KMS-11 (cell line): ENCODE measurements at regions not wholly inside any gene's neighbourhood (a gene's known extent, or its start where the extent isn't known, plus 50 kb on each side); places are given as distances from the start of the nearest gene placed in this dataset.

Experiments used
- H2AFZ ChIP-seq: fragments of 200-600 bp; sonication (generic); 2 replicates; pipeline ENCODE4 v1.6.1; 2016; ENCODE audit warnings: antibody characterized with exemption, mixed run types, low read depth
- H3K27ac ChIP-seq: fragments of 200-600 bp; sonication (generic); 2 replicates; pipeline ENCODE4 v1.6.1; 2016; ENCODE audit warnings: mild to moderate bottlenecking, mixed run types
- H3K27me3 ChIP-seq: fragments of 200-600 bp; sonication (generic); 2 replicates; pipeline ENCODE4 v1.6.1; 2017; ENCODE audit warnings: mild to moderate bottlenecking, low read depth, mixed run types, moderate library complexity; ENCODE audit not compliant: insufficient read depth
- H3K36me3 ChIP-seq: fragments of 200-600 bp; sonication (generic); 2 replicates; pipeline ENCODE4 v1.6.1; 2017; ENCODE audit warnings: mild to moderate bottlenecking, mixed run types; ENCODE audit not compliant: insufficient read depth
- H3K4me1 ChIP-seq: fragments of 200-600 bp; sonication (generic); 2 replicates; pipeline ENCODE4 v1.6.1; 2016; ENCODE audit warnings: mild to moderate bottlenecking, low read depth, mixed run types; ENCODE audit not compliant: poor library complexity, severe bottlenecking
- H3K4me2 ChIP-seq: fragments of 200-600 bp; sonication (generic); 2 replicates; pipeline ENCODE4 v1.7.0; 2016; ENCODE audit warnings: mild to moderate bottlenecking, mixed run types
- H3K4me3 ChIP-seq: fragments of 200-600 bp; sonication (generic); IDR thresholded peaks from 2 replicates; pipeline ENCODE4 v1.6.1; 2017; ENCODE audit warnings: low read depth, low read length, mixed read lengths; ENCODE audit not compliant: insufficient read depth
- H3K79me2 ChIP-seq: fragments of 200-600 bp; sonication (generic); 2 replicates; pipeline ENCODE4 v1.6.1; 2016; ENCODE audit warnings: low read depth, mixed run types; ENCODE audit not compliant: insufficient read depth
- H3K9ac ChIP-seq: fragments of 200-600 bp; sonication (generic); 2 replicates; pipeline ENCODE4 v1.6.1; 2016; ENCODE audit warnings: mild to moderate bottlenecking, mixed run types
- H4K20me1 ChIP-seq: fragments of 200-600 bp; sonication (generic); 2 replicates; pipeline ENCODE4 v1.6.1; 2016; ENCODE audit warnings: mild to moderate bottlenecking, mixed run types; ENCODE audit not compliant: insufficient read depth
- CTCF ChIP-seq: fragments of 200-600 bp; sonication (generic); conservative IDR thresholded peaks from 2 replicates; pipeline ENCODE4 v1.6.1; 2017; ENCODE audit warnings: low read depth, mild to moderate bottlenecking, antibody characterized with exemption, low read length, moderate library complexity, mixed read lengths

GRCh38 chr4:176874721-176875445 is 82.2 kb upstream of the VEGFC start:
- no peak overlapping the region for H3K4me3 ChIP-seq
- H4K20me1 ChIP-seq: no peaks in the 10 kb centered on the region
- H3K27ac ChIP-seq: no peak overlapping the region
- H3K9ac ChIP-seq: no peak overlapping the region
- H3K36me3 ChIP-seq: no peaks in the 10 kb centered on the region
- H3K4me2 ChIP-seq: no peak overlapping the region
- no peaks in the 10 kb centered on the region for H3K27me3 ChIP-seq
- no peak for TF ChIP-seq CTCF
- no peaks in the 10 kb centered on the region for H3K4me1 ChIP-seq
- H2AFZ ChIP-seq: no peak overlapping the region
- H3K79me2 ChIP-seq: no peaks in the 10 kb centered on the region

- H3K4me1 ChIP-seq: no peaks in the 10 kb centered on the region
- no peaks in the 10 kb centered on the region for H4K20me1 ChIP-seq
- H3K4me3 ChIP-seq: no peak overlapping the region
- no peak overlapping the region for H3K4me2 ChIP-seq
- no peak overlapping the region for H3K9ac ChIP-seq
- H3K27me3 ChIP-seq: no peaks in the 10 kb centered on the region
- H2AFZ ChIP-seq: no peak overlapping the region
- H3K79me2 ChIP-seq: no peaks in the 10 kb centered on the region
- TF ChIP-seq CTCF: no peak
- no peaks in the 10 kb centered on the region for H3K36me3 ChIP-seq
- H3K27ac ChIP-seq: no peak overlapping the region
Measured at GRCh38 chr4:176875446-176875930, 82.8 kb upstream of the VEGFC start.

GRCh38 chr4:176879380-176880116 is 86.8 kb upstream of the VEGFC start:
- Histone ChIP-seq H3K27me3 (no peaks in the 10 kb centered on the region), H3K4me2 (no peak overlapping the region), H3K4me1 (no peaks in the 10 kb centered on the region), H3K36me3 (no peaks in the 10 kb centered on the region), H4K20me1 (no peaks in the 10 kb centered on the region), H3K4me3 (no peak overlapping the region), H3K9ac (no peak overlapping the region), H3K79me2 (no peaks in the 10 kb centered on the region), H2AFZ (no peak overlapping the region), H3K27ac (no peak overlapping the region)
- TF ChIP-seq CTCF: no peak

GRCh38 chr4:176882206-176882605 is 89.5 kb upstream of the VEGFC start:
- no peaks in the 10 kb centered on the region for H3K4me1 ChIP-seq
- H4K20me1 ChIP-seq: no peaks in the 10 kb centered on the region
- no peaks in the 10 kb centered on the region for H3K79me2 ChIP-seq
- TF ChIP-seq CTCF: no peak
- no peak overlapping the region for H3K4me2 ChIP-seq
- no peak overlapping the region for H3K27ac ChIP-seq
- no peak overlapping the region for H2AFZ ChIP-seq
- H3K9ac ChIP-seq: no peak overlapping the region
- no peaks in the 10 kb centered on the region for H3K36me3 ChIP-seq
- no peaks in the 10 kb centered on the region for H3K27me3 ChIP-seq
- H3K4me3 ChIP-seq: no peak overlapping the region
